PC-3 (cell line): ENCODE measurements at regions not wholly inside any gene's neighbourhood (a gene's known extent, or its start where the extent isn't known, plus 50 kb on each side); places are given as distances from the start of the nearest gene placed in this dataset.

Experiments used
- EZH2phosphoT487 ChIP-seq: fragments of 300-600 bp; sonication (generic); IDR thresholded peaks from 2 replicates; pipeline ENCODE4 v1.6.1; 2018; ENCODE audit warnings: mild to moderate bottlenecking, antibody characterized with exemption, low read length, borderline replicate concordance
- TF ChIP-seq, protein P1 (sequence below): fragments of 300-600 bp; sonication (generic); conservative IDR thresholded peaks from 2 replicates; pipeline ENCODE4 v1.5.1; 2017; ENCODE audit warnings: antibody characterized with exemption, low read depth, mild to moderate bottlenecking, low read length

DNA sequence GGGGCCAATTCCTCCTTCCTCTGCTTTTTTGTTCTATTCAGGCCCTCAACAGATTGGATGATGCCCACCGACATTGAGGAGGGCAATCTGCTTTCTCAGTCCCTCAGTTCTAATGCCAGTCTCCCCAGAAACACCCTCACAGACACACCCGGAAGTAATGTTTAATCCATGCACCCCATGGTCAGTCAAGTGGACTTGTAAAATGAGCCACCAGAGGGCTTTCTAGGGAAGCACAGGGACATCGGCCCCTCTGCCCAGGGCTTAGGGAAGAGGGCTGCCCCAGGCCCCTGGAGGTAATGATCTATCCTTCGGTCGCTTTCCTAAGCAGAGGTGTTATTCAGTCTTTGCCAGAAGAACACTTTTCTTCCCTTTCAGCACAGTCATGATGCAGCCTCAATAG is 107.4 kb downstream of the PDCL3 start:
- TF ChIP-seq EZH2phosphoT487, result no peak
- TF ChIP-seq, protein P1, sequence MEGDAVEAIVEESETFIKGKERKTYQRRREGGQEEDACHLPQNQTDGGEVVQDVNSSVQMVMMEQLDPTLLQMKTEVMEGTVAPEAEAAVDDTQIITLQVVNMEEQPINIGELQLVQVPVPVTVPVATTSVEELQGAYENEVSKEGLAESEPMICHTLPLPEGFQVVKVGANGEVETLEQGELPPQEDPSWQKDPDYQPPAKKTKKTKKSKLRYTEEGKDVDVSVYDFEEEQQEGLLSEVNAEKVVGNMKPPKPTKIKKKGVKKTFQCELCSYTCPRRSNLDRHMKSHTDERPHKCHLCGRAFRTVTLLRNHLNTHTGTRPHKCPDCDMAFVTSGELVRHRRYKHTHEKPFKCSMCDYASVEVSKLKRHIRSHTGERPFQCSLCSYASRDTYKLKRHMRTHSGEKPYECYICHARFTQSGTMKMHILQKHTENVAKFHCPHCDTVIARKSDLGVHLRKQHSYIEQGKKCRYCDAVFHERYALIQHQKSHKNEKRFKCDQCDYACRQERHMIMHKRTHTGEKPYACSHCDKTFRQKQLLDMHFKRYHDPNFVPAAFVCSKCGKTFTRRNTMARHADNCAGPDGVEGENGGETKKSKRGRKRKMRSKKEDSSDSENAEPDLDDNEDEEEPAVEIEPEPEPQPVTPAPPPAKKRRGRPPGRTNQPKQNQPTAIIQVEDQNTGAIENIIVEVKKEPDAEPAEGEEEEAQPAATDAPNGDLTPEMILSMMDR, result no peak
